Suprapubic skin (tissue), 4 donors: ENCODE measurements at regions not wholly inside any gene's neighbourhood (a gene's known extent, or its start where the extent isn't known, plus 50 kb on each side); places are given as distances from the start of the nearest gene placed in this dataset.

ENCODE experiments used
- EP300 ChIP-seq: sonication (generic); formaldehyde crosslinking; IDR thresholded peaks from one replicate; pipeline ENCODE4 v1.6.1; 2017; ENCODE audit warnings: antibody characterized with exemption
- POLR2A ChIP-seq, 2 donors: fragments of 450-650 bp; IDR thresholded peaks; one replicate each; pipeline ENCODE4 v1.6.1; 2017; ENCODE audit warnings: antibody characterized with exemption in 2 of 2, mild to moderate bottlenecking in 2 of 2, moderate library complexity in 2 of 2
- POLR2AphosphoS5 ChIP-seq, 3 donors: sonication (generic); formaldehyde crosslinking; IDR thresholded peaks; one replicate each; pipeline ENCODE4 v1.6.1; 2017; ENCODE audit warnings: antibody characterized with exemption in 3 of 3
- TF ChIP-seq, protein P1 (sequence below), 2 donors: fragments of 200-600 bp in 1 of 2; fragments of 450-650 bp in 1 of 2; sonication (generic) in 1 of 2; IDR thresholded peaks; one replicate each; pipeline ENCODE4 v1.5.1; 2016 to 2019; ENCODE audit warnings: antibody characterized with exemption in 2 of 2, mild to moderate bottlenecking in 1 of 2, moderate library complexity in 1 of 2

DNA sequence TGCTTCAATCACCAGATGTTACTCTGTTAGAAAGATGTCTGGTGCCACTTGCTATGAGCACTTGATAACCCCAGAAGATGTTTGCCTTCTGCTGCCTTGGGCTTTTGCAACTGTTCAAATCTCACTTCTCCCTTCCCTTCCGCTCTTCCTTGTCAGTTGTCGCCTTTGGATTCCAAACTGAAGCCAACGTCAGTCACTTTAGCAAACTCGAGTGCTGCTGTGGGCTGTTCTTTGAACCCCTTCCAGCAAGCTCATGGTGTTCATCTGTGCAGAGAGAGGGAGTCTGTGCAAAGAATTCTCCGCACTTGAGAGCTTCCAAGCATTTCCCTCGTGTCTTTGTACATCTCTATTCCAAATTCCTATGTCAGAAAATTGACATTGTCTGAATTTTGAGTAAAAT, 879.4 kb downstream of the CDH11 start:
- TF ChIP-seq, protein P1, sequence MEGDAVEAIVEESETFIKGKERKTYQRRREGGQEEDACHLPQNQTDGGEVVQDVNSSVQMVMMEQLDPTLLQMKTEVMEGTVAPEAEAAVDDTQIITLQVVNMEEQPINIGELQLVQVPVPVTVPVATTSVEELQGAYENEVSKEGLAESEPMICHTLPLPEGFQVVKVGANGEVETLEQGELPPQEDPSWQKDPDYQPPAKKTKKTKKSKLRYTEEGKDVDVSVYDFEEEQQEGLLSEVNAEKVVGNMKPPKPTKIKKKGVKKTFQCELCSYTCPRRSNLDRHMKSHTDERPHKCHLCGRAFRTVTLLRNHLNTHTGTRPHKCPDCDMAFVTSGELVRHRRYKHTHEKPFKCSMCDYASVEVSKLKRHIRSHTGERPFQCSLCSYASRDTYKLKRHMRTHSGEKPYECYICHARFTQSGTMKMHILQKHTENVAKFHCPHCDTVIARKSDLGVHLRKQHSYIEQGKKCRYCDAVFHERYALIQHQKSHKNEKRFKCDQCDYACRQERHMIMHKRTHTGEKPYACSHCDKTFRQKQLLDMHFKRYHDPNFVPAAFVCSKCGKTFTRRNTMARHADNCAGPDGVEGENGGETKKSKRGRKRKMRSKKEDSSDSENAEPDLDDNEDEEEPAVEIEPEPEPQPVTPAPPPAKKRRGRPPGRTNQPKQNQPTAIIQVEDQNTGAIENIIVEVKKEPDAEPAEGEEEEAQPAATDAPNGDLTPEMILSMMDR (IDR thresholded peaks at IDR 0.05): no peak
- TF ChIP-seq POLR2A (IDR thresholded peaks at IDR 0.05) (no peak), POLR2AphosphoS5 (IDR thresholded peaks at IDR 0.05) (no peak), EP300 (no peak)
